Upper lobe of right lung (tissue), 1 donor: ENCODE measurements at regions not wholly inside any gene's neighbourhood (a gene's known extent, or its start where the extent isn't known, plus 50 kb on each side); places are given as distances from the start of the nearest gene placed in this dataset.

ENCODE experiments used
- ATAC-seq: fragments of 200-7000 bp; cut with Tn5 transposase; one replicate; pipeline ENCODE4 v1.9.1; 2020; ENCODE audit warnings: mild to moderate bottlenecking, moderate library complexity
- DNase-seq: peaks from one replicate; pipeline ENCODE4 v3.0.0-alpha.2; 2020
- H3K27ac ChIP-seq: fragments of 200-600 bp; one replicate; pipeline ENCODE4 v1.8.0; 2022
- H3K27me3 ChIP-seq: fragments of 200-600 bp; one replicate; pipeline ENCODE4 v1.8.0; 2022; ENCODE audit warnings: mild to moderate bottlenecking
- H3K36me3 ChIP-seq: fragments of 200-600 bp; one replicate; pipeline ENCODE4 v1.8.0; 2022
- H3K4me1 ChIP-seq: fragments of 200-600 bp; one replicate; pipeline ENCODE4 v1.8.0; 2022
- H3K4me3 ChIP-seq: fragments of 200-600 bp; one replicate; pipeline ENCODE4 v1.8.0; 2022; ENCODE audit warnings: mild to moderate bottlenecking
- H3K9me3 ChIP-seq: fragments of 200-600 bp; one replicate; pipeline ENCODE4 v1.8.0; 2022
- CTCF ChIP-seq: fragments of 200-600 bp; IDR thresholded peaks from one replicate; pipeline ENCODE4 v1.8.0; 2022; ENCODE audit warnings: antibody characterized with exemption
- intact Hi-C: fragments of 100-400 bp; cut with DNase I; formaldehyde crosslinking; loops from one replicate; pipeline ENCODE4 v1.11.0; 2022
- donor health status: DM: no; HTN: yes; CAD: no; lungs with severe emphysema.

- Histone ChIP-seq H3K27ac (no peak overlapping the region), H3K4me3 (no peak overlapping the region), H3K27me3 (no peaks in the 10 kb centered on the region), H3K36me3 (no peaks in the 10 kb centered on the region), H3K9me3 (no peaks in the 10 kb centered on the region), H3K4me1 (no peaks in the 10 kb centered on the region)
- no peak for TF ChIP-seq CTCF
- intact Hi-C loops, result no loop called here
- ATAC-seq, result no peak
- no peak for DNase-seq
Measured at GRCh38 chr4:57789666-57790065, 679.5 kb upstream of the IGFBP7 start.

GRCh38 chr4:57777876-57778275 is 667.7 kb upstream of the IGFBP7 start:
- ATAC-seq (no peak), DNase-seq (no peak)
- H3K4me1 ChIP-seq, result no peaks in the 10 kb centered on the region
- H3K9me3 ChIP-seq, result no peaks in the 10 kb centered on the region
- no peak for TF ChIP-seq CTCF
- H3K27me3 ChIP-seq, result no peaks in the 10 kb centered on the region
- intact Hi-C loops, result no loop called here
- no peak overlapping the region for H3K27ac ChIP-seq
- no peaks in the 10 kb centered on the region for H3K36me3 ChIP-seq
- no peak overlapping the region for H3K4me3 ChIP-seq

- DNase-seq (no peak), ATAC-seq (no peak)
- Histone ChIP-seq H3K4me3 (no peak overlapping the region), H3K4me1 (no peaks in the 10 kb centered on the region), H3K36me3 (no peaks in the 10 kb centered on the region), H3K27ac (no peak overlapping the region), H3K27me3 (no peaks in the 10 kb centered on the region), H3K9me3 (no peaks in the 10 kb centered on the region)
- no peak for TF ChIP-seq CTCF
- intact Hi-C loops, result no loop called here
Measured at GRCh38 chr4:57774681-57775080, 664.5 kb upstream of the IGFBP7 start.

GRCh38 chr4:57774171-57774570 is 664.0 kb upstream of the IGFBP7 start:
- H3K27ac ChIP-seq, result no peak overlapping the region
- no peak for ATAC-seq
- no peak for TF ChIP-seq CTCF
- no peak for DNase-seq
- H3K4me3 ChIP-seq, result no peak overlapping the region
- intact Hi-C loops, result no loop called here
- no peaks in the 10 kb centered on the region for H3K27me3 ChIP-seq
- H3K9me3 ChIP-seq, result no peaks in the 10 kb centered on the region
- no peaks in the 10 kb centered on the region for H3K36me3 ChIP-seq
- H3K4me1 ChIP-seq, result no peaks in the 10 kb centered on the region

- DNase-seq (no peak), ATAC-seq (no peak)
- no peak for TF ChIP-seq CTCF
Measured at GRCh38 chr4:57766341-57766740, 656.2 kb upstream of the IGFBP7 start.

GRCh38 chr4:57764856-57765255 is 654.7 kb upstream of the IGFBP7 start:
- DNase-seq, result no peak
- Histone ChIP-seq H3K4me1 (no peaks in the 10 kb centered on the region), H3K9me3 (no peaks in the 10 kb centered on the region), H3K36me3 (no peaks in the 10 kb centered on the region), H3K27me3 (no peaks in the 10 kb centered on the region), H3K4me3 (no peak overlapping the region), H3K27ac (no peak overlapping the region)
- intact Hi-C loops, result no loop called here
- no peak for TF ChIP-seq CTCF
- no peak for ATAC-seq

More at GRCh38 chr4:57766341-57766740, 656.2 kb upstream of the IGFBP7 start:
- no peak overlapping the region for H3K4me3 ChIP-seq
- H3K27ac ChIP-seq, result no peak overlapping the region
- no peaks in the 10 kb centered on the region for H3K27me3 ChIP-seq
- H3K36me3 ChIP-seq, result no peaks in the 10 kb centered on the region
- intact Hi-C loops, result no loop called here
- H3K9me3 ChIP-seq, result no peaks in the 10 kb centered on the region
- H3K4me1 ChIP-seq, result no peaks in the 10 kb centered on the region
